NT2/D1 (cell line): ENCODE measurements at regions not wholly inside any gene's neighbourhood (a gene's known extent, or its start where the extent isn't known, plus 50 kb on each side); places are given as distances from the start of the nearest gene placed in this dataset.
"Not testable (repeated sequence)": the region's sequence is repeated elsewhere in the genome, so short reads cannot be mapped to it uniquely, and the experiment has no call there.

Experiments
- SUZ12 ChIP-seq: IDR thresholded peaks from 2 replicates; pipeline ENCODE4 v1.6.1; 2011; ENCODE audit not compliant: insufficient read length, insufficient read depth; ENCODE audit errors: extremely low read depth
- YY1 ChIP-seq: IDR thresholded peaks from 2 replicates; pipeline ENCODE4 v1.6.1; 2011; ENCODE audit not compliant: insufficient read length, insufficient read depth

DNA sequence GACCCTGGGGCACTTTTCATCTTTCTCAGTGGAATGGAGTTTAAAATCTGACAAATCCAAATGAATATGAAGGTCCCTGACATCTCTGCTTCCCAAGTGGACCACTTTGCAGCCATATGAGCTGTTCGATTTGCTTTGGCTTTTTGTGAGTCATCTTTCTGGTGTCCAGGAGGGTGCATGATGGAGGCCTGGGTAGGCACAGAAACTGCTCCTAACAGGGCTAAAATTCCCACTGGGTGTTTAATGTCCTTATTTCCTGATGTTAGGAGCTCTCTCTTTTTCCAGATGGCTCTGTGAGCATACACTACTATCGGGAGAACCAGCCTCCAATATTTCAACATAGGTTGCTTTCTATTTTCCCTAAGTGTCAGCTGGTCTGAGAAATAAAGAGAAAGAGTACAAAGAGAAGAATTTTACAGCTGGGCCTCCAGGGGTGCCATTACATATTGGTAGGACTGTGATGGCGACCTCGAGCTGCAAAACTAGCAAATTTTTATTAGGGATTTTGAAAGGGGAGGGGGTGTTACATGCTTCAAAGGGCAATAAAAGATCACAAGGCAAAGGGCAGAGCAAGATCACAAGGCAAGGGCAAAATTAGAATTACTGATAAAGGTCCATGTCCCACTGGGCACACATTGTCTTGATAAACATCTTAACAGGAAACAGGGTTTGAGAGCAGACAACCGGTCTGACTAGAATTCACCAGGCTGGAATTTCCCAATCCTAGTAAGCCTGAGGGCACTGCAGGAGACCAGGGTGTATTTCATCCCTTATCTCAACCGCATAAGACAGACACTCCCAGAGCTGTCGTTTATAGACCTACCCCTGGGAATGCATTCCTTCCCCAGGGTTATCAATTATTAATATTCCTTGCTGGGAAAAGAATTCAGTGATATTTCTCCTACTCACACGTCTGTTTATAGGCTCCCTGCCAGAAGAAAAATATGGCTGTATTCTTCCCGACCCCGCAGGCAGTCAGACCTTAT is 236.7 kb upstream of the SGCD start:
- not testable (repeated sequence) for TF ChIP-seq SUZ12, YY1
